ENCODE measurements at regions not wholly inside any gene's neighbourhood (a gene's known extent, or its start where the extent isn't known, plus 50 kb on each side); places are given as distances from the start of the nearest gene placed in this dataset.

- TF ChIP-seq CTCF (IDR thresholded peaks at IDR 0.05) (no peak), POLR2A (IDR thresholded peaks at IDR 0.05) (no peak), POLR2AphosphoS5 (IDR thresholded peaks at IDR 0.05) (no peak)
Observed at GRCh38 chr6:50410579-50410978, 302.7 kb upstream of the TFAP2D start.
